ENCODE measurements at regions not wholly inside any gene's neighbourhood (a gene's known extent, or its start where the extent isn't known, plus 50 kb on each side); places are given as distances from the start of the nearest gene placed in this dataset.
"Not testable (repeated sequence)": the region's sequence is repeated elsewhere in the genome, so short reads cannot be mapped to it uniquely, and the experiment has no call there.

- FAIRE-seq (no peak), DNase-seq (ENCODE audit: low spot score) (no peak)
These were observed 666.7 kb downstream of the UTRN start for GRCh38 chr6:144951730-144952437.

GRCh38 chr6:144952456-144953240, 667.5 kb downstream of the UTRN start:
- FAIRE-seq: no peak
- DNase-seq (ENCODE audit: low spot score): no peak

- peak; percentile 60 for FAIRE-seq
- peak; percentile 78 for DNase-seq (ENCODE audit: low spot score)
These were observed 668.6 kb downstream of the UTRN start for GRCh38 chr6:144953552-144954240.

GRCh38 chr6:144954241-144954556, 669.1 kb downstream of the UTRN start:
- DNase-seq (ENCODE audit: low spot score) (no peak), FAIRE-seq (no peak)

- no peak for DNase-seq (ENCODE audit: low spot score)
- no peak for FAIRE-seq
These were observed 670.3 kb downstream of the UTRN start for GRCh38 chr6:144955392-144955791.

- no peak for FAIRE-seq
- peak; percentile 5 for DNase-seq (ENCODE audit: low spot score)
These were observed 670.7 kb downstream of the UTRN start for GRCh38 chr6:144955859-144956258.

GRCh38 chr6:144956697-144957096, 671.6 kb downstream of the UTRN start:
- not testable (repeated sequence) for DNase-seq (ENCODE audit: low spot score); FAIRE-seq

GRCh38 chr6:144957236-144957937, 672.3 kb downstream of the UTRN start:
- FAIRE-seq (no peak), DNase-seq (ENCODE audit: low spot score) (no peak)

GRCh38 chr6:144969154-144969553, 684.0 kb downstream of the UTRN start:
- DNase-seq (ENCODE audit: low spot score): no peak
- no peak for FAIRE-seq

GRCh38 chr6:144969602-144970272, 684.6 kb downstream of the UTRN start:
- no peak for FAIRE-seq
- DNase-seq (ENCODE audit: low spot score): no peak

GRCh38 chr6:144977250-144977864, 692.2 kb downstream of the UTRN start:
- DNase-seq (ENCODE audit: low spot score); FAIRE-seq: not testable (repeated sequence)

- FAIRE-seq: no peak
- DNase-seq (ENCODE audit: low spot score): no peak
These were observed 693.1 kb downstream of the UTRN start for GRCh38 chr6:144978208-144978607.

GRCh38 chr6:144986271-144986670, 701.1 kb downstream of the UTRN start:
- DNase-seq (ENCODE audit: low spot score) (no peak), FAIRE-seq (no peak)

GRCh38 chr6:144989319-144990107, 704.4 kb downstream of the UTRN start:
- no peak for DNase-seq (ENCODE audit: low spot score)

GRCh38 chr6:144990784-144991183, 705.6 kb downstream of the UTRN start:
- DNase-seq (ENCODE audit: low spot score) (no peak), FAIRE-seq (no peak)

More at GRCh38 chr6:144989319-144990107, 704.4 kb downstream of the UTRN start:
- no peak for FAIRE-seq

- FAIRE-seq (no peak), DNase-seq (ENCODE audit: low spot score) (no peak)
These were observed 708.7 kb downstream of the UTRN start for GRCh38 chr6:144993870-144994269.

GRCh38 chr6:144997996-144998395, 712.9 kb downstream of the UTRN start:
- DNase-seq (ENCODE audit: low spot score) (no peak), FAIRE-seq (no peak)

GRCh38 chr6:144999127-144999526, 714.0 kb downstream of the UTRN start:
- no peak for DNase-seq (ENCODE audit: low spot score)
- FAIRE-seq: no peak

- no peak for DNase-seq (ENCODE audit: low spot score)
- FAIRE-seq: no peak
These were observed 718.0 kb downstream of the UTRN start for GRCh38 chr6:145003145-145003544.

GRCh38 chr6:145006914-145007313, 721.8 kb downstream of the UTRN start:
- DNase-seq (ENCODE audit: low spot score) (no peak), FAIRE-seq (no peak)

Measured in RCC 7860 (cell line).